ENCODE measurements at regions not wholly inside any gene's neighbourhood (a gene's known extent, or its start where the extent isn't known, plus 50 kb on each side); places are given as distances from the start of the nearest gene placed in this dataset.

DNA sequence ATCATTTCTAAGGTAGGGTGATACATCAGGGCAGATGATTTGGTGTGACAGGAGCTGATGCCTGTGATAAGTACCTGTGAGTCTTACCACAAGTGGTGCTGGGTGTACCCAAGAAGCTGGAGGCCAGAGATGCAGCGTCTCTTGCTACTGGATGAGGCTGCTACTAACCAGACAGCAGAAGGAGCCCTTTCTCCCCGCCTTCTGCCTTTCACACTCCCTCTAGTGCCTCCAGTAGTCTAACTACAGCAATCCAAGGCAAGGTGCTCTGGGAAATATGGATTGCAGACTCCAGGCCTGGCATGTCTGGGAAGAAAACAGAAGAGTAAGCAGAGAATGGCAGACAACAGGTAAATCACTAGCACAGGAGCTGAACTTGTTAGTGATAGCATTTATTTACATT is 470.8 kb downstream of the NKX6-1 start:
- H3K9me3 Mint-ChIP-seq: no peaks in the 10 kb centered on the region; the same call in 2 of the 3 replicates
- H2AFZ ChIP-seq: no peak overlapping the region
- H3K36me3 Mint-ChIP-seq (ENCODE audit: low read depth): no peaks in the 10 kb centered on the region
- no peak overlapping the region for H3K27ac ChIP-seq (ENCODE audit: low read depth)
- H3K9me2 ChIP-seq (ENCODE audit: insufficient read depth): peaks cover 7% of the 10 kb centered on the region; the same call in 1 of the 2 replicates
- H3F3A ChIP-seq (replicated peaks; ENCODE audit: low read depth): no peaks in the 10 kb centered on the region
- H3K36me3 ChIP-seq (ENCODE audit: insufficient read depth): no peaks in the 10 kb centered on the region
- H3K4me1 ChIP-seq (ENCODE audit: insufficient read depth): no peaks in the 10 kb centered on the region
- no peaks in the 10 kb centered on the region for H3K27me3 ChIP-seq (ENCODE audit: insufficient read depth)
- no peaks in the 10 kb centered on the region for H3K79me2 ChIP-seq (replicated peaks; ENCODE audit: insufficient read depth)
- H3K4me2 ChIP-seq: no peak overlapping the region
- no peak overlapping the region for H3K4me3 Mint-ChIP-seq
- no peaks in the 10 kb centered on the region for H3K27me3 Mint-ChIP-seq (ENCODE audit: insufficient read depth, low read depth, poor library complexity)
- no peaks in the 10 kb centered on the region for H3K4me1 Mint-ChIP-seq
- no peak overlapping the region for H3K27ac Mint-ChIP-seq
- TF ChIP-seq, protein P1, sequence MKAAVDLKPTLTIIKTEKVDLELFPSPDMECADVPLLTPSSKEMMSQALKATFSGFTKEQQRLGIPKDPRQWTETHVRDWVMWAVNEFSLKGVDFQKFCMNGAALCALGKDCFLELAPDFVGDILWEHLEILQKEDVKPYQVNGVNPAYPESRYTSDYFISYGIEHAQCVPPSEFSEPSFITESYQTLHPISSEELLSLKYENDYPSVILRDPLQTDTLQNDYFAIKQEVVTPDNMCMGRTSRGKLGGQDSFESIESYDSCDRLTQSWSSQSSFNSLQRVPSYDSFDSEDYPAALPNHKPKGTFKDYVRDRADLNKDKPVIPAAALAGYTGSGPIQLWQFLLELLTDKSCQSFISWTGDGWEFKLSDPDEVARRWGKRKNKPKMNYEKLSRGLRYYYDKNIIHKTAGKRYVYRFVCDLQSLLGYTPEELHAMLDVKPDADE (IDR thresholded peaks at IDR 0.05): no peak
- TF ChIP-seq CTCF (conservative IDR thresholded peaks at IDR 0.05; ENCODE audit: low read depth in 2 of 2): peak in 1 of 2 experiments; percentile 33; a peak in 2 of 4 replicates
- DNase-seq (ENCODE audit: low spot score) (peak; percentile 12), ATAC-seq (peak; percentile 51; the same call in 2 of the 3 replicates)
- no peaks in the 10 kb centered on the region for H4K20me1 ChIP-seq (replicated peaks; ENCODE audit: insufficient read depth)
- no peak overlapping the region for H3K4me3 ChIP-seq

GRCh38 chr4:84024405-84024804 is 474.7 kb downstream of the NKX6-1 start:
- Histone ChIP-seq H4K20me1 (replicated peaks; ENCODE audit: insufficient read depth) (no peaks in the 10 kb centered on the region), H3K27ac (ENCODE audit: low read depth) (no peak overlapping the region), H3K9me2 (ENCODE audit: insufficient read depth) (peaks cover 7% of the 10 kb centered on the region; the same call in 1 of the 2 replicates), H3K4me3 (no peak overlapping the region), H3K4me2 (no peak overlapping the region), H3F3A (replicated peaks; ENCODE audit: low read depth) (no peaks in the 10 kb centered on the region), H3K4me1 (ENCODE audit: insufficient read depth) (no peaks in the 10 kb centered on the region), H3K36me3 (ENCODE audit: insufficient read depth) (no peaks in the 10 kb centered on the region), H2AFZ (no peak overlapping the region), H3K27me3 (ENCODE audit: insufficient read depth) (no peaks in the 10 kb centered on the region), H3K79me2 (replicated peaks; ENCODE audit: insufficient read depth) (no peaks in the 10 kb centered on the region)
- Mint-ChIP-seq H3K36me3 (ENCODE audit: low read depth) (no peaks in the 10 kb centered on the region), H3K4me3 (no peak overlapping the region), H3K4me1 (peaks cover 4% of the 10 kb centered on the region; the same call in 2 of the 3 replicates), H3K9me3 (no peaks in the 10 kb centered on the region; the same call in 2 of the 3 replicates), H3K27ac (no peak overlapping the region), H3K27me3 (ENCODE audit: insufficient read depth, low read depth, poor library complexity) (no peaks in the 10 kb centered on the region)
- DNase-seq (ENCODE audit: low spot score): no peak
- ATAC-seq: no peak
- no peak for TF ChIP-seq NANOG (IDR thresholded peaks at IDR 0.05; ENCODE audit: borderline replicate concordance)
- TF ChIP-seq, protein P2, sequence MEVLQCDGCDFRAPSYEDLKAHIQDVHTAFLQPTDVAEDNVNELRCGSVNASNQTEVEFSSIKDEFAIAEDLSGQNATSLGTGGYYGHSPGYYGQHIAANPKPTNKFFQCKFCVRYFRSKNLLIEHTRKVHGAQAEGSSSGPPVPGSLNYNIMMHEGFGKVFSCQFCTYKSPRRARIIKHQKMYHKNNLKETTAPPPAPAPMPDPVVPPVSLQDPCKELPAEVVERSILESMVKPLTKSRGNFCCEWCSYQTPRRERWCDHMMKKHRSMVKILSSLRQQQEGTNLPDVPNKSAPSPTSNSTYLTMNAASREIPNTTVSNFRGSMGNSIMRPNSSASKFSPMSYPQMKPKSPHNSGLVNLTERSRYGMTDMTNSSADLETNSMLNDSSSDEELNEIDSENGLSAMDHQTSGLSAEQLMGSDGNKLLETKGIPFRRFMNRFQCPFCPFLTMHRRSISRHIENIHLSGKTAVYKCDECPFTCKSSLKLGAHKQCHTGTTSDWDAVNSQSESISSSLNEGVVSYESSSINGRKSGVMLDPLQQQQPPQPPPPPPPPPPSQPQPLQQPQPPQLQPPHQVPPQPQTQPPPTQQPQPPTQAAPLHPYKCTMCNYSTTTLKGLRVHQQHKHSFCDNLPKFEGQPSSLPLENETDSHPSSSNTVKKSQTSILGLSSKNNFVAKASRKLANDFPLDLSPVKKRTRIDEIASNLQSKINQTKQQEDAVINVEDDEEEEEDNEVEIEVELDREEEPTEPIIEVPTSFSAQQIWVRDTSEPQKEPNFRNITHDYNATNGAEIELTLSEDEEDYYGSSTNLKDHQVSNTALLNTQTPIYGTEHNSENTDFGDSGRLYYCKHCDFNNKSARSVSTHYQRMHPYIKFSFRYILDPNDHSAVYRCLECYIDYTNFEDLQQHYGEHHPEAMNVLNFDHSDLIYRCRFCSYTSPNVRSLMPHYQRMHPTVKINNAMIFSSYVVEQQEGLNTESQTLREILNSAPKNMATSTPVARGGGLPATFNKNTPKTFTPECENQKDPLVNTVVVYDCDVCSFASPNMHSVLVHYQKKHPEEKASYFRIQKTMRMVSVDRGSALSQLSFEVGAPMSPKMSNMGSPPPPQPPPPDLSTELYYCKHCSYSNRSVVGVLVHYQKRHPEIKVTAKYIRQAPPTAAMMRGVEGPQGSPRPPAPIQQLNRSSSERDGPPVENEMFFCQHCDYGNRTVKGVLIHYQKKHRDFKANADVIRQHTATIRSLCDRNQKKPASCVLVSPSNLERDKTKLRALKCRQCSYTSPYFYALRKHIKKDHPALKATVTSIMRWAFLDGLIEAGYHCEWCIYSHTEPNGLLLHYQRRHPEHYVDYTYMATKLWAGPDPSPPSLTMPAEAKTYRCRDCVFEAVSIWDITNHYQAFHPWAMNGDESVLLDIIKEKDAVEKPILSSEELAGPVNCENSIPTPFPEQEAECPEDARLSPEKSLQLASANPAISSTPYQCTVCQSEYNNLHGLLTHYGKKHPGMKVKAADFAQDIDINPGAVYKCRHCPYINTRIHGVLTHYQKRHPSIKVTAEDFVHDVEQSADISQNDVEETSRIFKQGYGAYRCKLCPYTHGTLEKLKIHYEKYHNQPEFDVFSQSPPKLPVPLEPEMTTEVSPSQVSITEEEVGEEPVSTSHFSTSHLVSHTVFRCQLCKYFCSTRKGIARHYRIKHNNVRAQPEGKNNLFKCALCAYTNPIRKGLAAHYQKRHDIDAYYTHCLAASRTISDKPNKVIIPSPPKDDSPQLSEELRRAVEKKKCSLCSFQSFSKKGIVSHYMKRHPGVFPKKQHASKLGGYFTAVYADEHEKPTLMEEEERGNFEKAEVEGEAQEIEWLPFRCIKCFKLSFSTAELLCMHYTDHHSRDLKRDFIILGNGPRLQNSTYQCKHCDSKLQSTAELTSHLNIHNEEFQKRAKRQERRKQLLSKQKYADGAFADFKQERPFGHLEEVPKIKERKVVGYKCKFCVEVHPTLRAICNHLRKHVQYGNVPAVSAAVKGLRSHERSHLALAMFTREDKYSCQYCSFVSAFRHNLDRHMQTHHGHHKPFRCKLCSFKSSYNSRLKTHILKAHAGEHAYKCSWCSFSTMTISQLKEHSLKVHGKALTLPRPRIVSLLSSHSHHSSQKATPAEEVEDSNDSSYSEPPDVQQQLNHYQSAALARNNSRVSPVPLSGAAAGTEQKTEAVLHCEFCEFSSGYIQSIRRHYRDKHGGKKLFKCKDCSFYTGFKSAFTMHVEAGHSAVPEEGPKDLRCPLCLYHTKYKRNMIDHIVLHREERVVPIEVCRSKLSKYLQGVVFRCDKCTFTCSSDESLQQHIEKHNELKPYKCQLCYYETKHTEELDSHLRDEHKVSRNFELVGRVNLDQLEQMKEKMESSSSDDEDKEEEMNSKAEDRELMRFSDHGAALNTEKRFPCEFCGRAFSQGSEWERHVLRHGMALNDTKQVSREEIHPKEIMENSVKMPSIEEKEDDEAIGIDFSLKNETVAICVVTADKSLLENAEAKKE (CRISPR knock-in tag; IDR thresholded peaks at IDR 0.05): no peak
- TF ChIP-seq ZNF331 (CRISPR knock-in tag; IDR thresholded peaks at IDR 0.05; ENCODE audit: low read depth): no peak
- no peak for TF ChIP-seq CREB1 (CRISPR knock-in tag; IDR thresholded peaks at IDR 0.05; ENCODE audit: low read depth)
- no peak for TF ChIP-seq JUNB (IDR thresholded peaks at IDR 0.05; ENCODE audit: unreplicated experiment)
- no peak for TF ChIP-seq CTCF (conservative IDR thresholded peaks at IDR 0.05; ENCODE audit: low read depth in 2 of 2)

Data from GM23338 (cell line).